K562 (cell line): ENCODE measurements at regions not wholly inside any gene's neighbourhood (a gene's known extent, or its start where the extent isn't known, plus 50 kb on each side); places are given as distances from the start of the nearest gene placed in this dataset.

Experiments
- ATAC-seq: fragments of 200-7000 bp; cut with Tn5 transposase; 3 replicates; pipeline ENCODE4 v1.9.1; 2020; ENCODE audit warnings: moderate library complexity
- BruUV-seq: library from RNA; stranded (reverse); fragments of 400-500 nt; replicated peaks from 2 replicates; lab custom pipeline; 2021; lab: Mats Ljungman, UMichigan
- CTCF ChIA-PET: fragments of 300-600 bp; formaldehyde crosslinking; extraction: SDS; loops from one replicate; lab custom pipeline; 2021; ENCODE audit warnings: low intra/inter-chr PET ratio; lab: Yijun Ruan, JAX
- POLR2A ChIA-PET: fragments of 300-600, 350-650 bp; sonication (Branson Sonifier 250); formaldehyde crosslinking; extraction: SDS; loops from one replicate; lab custom pipeline; 2021; ENCODE audit warnings: antibody characterized with exemption, inconsistent platforms; lab: Yijun Ruan, JAX
- DNase-seq, 4 experiments: peaks; one replicate each; pipeline versions ENCODE4 v3.0.0 to v3.0.0-alpha.2; 2011 to 2018; ENCODE audit warnings: low spot score in 3 of 4, mixed read lengths in 3 of 4; ENCODE audit errors: extremely low read depth in 1 of 4
- FAIRE-seq: peaks from 2 replicates; lab custom pipeline; 2011; peaks lifted over from hg19 to GRCh38; lab: Jason Lieb, UNC
- H2AFZ ChIP-seq: 2 replicates; pipeline ENCODE4 v1.6.0; 2011; ENCODE audit warnings: low read depth, low read length, control low read depth, inconsistent platforms
- H3K27ac ChIP-seq: fragments of 200-600 bp; 3 replicates; pipeline ENCODE4 v1.8.0; 2011; ENCODE audit warnings: low read depth, mild to moderate bottlenecking, control low read depth, inconsistent platforms, low read length, moderate library complexity, mixed read lengths; ENCODE audit errors: extremely low read depth
- H3K27me3 ChIP-seq, 2 experiments: fragments of 300-600 bp in 1 of 2; 2 replicates in 1 of 2; 3 replicates in 1 of 2; pipeline versions ENCODE4 v1.6.0 to v1.8.0; 2011; ENCODE audit warnings: inconsistent platforms in 2 of 2, low read length in 2 of 2, mild to moderate bottlenecking in 1 of 2, mixed read lengths in 1 of 2, moderate library complexity in 1 of 2; ENCODE audit not compliant: control insufficient read depth in 2 of 2, insufficient read depth in 2 of 2
- H3K36me3 ChIP-seq: fragments of 300-600 bp; 3 replicates; pipeline ENCODE4 v1.8.0; 2011; ENCODE audit warnings: mild to moderate bottlenecking, low read length, inconsistent platforms; ENCODE audit not compliant: control insufficient read depth, insufficient read depth
- H3K4me1 ChIP-seq, 2 experiments: fragments of 200-600 bp in 1 of 2; replicated peaks in 1 of 2; 2 replicates in 1 of 2; 3 replicates in 1 of 2; pipeline versions ENCODE4 v1.5.1 to v1.8.0; 2011; ENCODE audit warnings: inconsistent platforms in 2 of 2, low read length in 2 of 2, mild to moderate bottlenecking in 1 of 2, mixed read lengths in 1 of 2, moderate library complexity in 1 of 2; ENCODE audit not compliant: control insufficient read depth in 2 of 2, insufficient read depth in 2 of 2
- H3K4me2 ChIP-seq: 2 replicates; pipeline ENCODE4 v1.6.1; 2011; ENCODE audit warnings: low read length, control low read depth, inconsistent platforms, mixed read lengths; ENCODE audit not compliant: insufficient read depth
- H3K4me3 ChIP-seq: fragments of 200-600 bp; sonication (generic), shearing (Covaris generic); 2 replicates; pipeline ENCODE4 v1.5.1; 2016; ENCODE audit warnings: control low read depth, inconsistent platforms
- H3K79me2 ChIP-seq: fragments of 200-600 bp; 3 replicates; pipeline ENCODE4 v1.8.0; 2011; ENCODE audit warnings: low read length, inconsistent platforms; ENCODE audit not compliant: control insufficient read depth, insufficient read depth
- H3K9ac ChIP-seq, 2 experiments: 2 replicates each; pipeline versions ENCODE4 v1.6.0 to v1.6.1; 2011; ENCODE audit warnings: low read depth in 2 of 2, low read length in 2 of 2, control low read depth in 1 of 2, inconsistent platforms in 1 of 2, mild to moderate bottlenecking in 1 of 2, mixed read lengths in 1 of 2; ENCODE audit not compliant: insufficient read depth in 1 of 2
- H3K9me1 ChIP-seq: one replicate; pipeline ENCODE4 v1.6.0; 2011; ENCODE audit warnings: inconsistent platforms, mild to moderate bottlenecking, low read length, moderate library complexity; ENCODE audit not compliant: control insufficient read depth, insufficient read depth
- H3K9me3 ChIP-seq: replicated peaks from 2 replicates; pipeline ENCODE4 v1.5.1; 2011; ENCODE audit warnings: low read depth, low read length, inconsistent platforms; ENCODE audit not compliant: control insufficient read depth, insufficient read depth
- H4K20me1 ChIP-seq: replicated peaks from 2 replicates; pipeline ENCODE4 v1.6.1; 2011; ENCODE audit warnings: low read length, inconsistent platforms, mixed read lengths; ENCODE audit not compliant: control insufficient read depth, insufficient read depth
- ADNP ChIP-seq: fragments of 200-800 bp; sonication (Bioruptor generic); IDR thresholded peaks from 2 replicates; pipeline ENCODE4 v1.6.1; 2016; ENCODE audit warnings: missing genetic modification characterization, missing compliant biosample characterization
- ARNT ChIP-seq, 2 experiments: fragments of 450-650 bp; IDR thresholded peaks; 2 replicates each; pipeline ENCODE4 v1.6.1; 2016; ENCODE audit warnings: mild to moderate bottlenecking in 1 of 2
- ATF7 ChIP-seq: fragments of 450-650 bp; IDR thresholded peaks from 2 replicates; pipeline ENCODE4 v1.7.1; 2014; ENCODE audit warnings: mild to moderate bottlenecking, moderate library complexity
- RBM39 ChIP-seq: fragments of 200-400 bp; formaldehyde crosslinking; optimal IDR thresholded peaks from 2 replicates; pipeline ENCODE3; 2018; ENCODE audit warnings: low read depth, low read length
- SOX6 ChIP-seq: fragments of 450-650 bp; IDR thresholded peaks from 2 replicates; pipeline ENCODE4 v1.6.1; 2014; ENCODE audit warnings: mild to moderate bottlenecking
- SPI1 ChIP-seq: IDR thresholded peaks from 2 replicates; pipeline ENCODE4 v1.6.1; 2011; ENCODE audit warnings: low read depth, low read length, control low read depth, borderline replicate concordance
- TAL1 ChIP-seq: fragments of 450-650 bp; IDR thresholded peaks from 2 replicates; pipeline ENCODE4 v1.6.1; 2016; ENCODE audit warnings: mild to moderate bottlenecking
- TCF3 ChIP-seq: sonication (generic); formaldehyde crosslinking; IDR thresholded peaks from 2 replicates; pipeline ENCODE4 v1.4.0; 2020; ENCODE audit warnings: mild to moderate bottlenecking, missing genetic modification reagents
- ZNF79 ChIP-seq: fragments of 250-450 bp; sonication (Bioruptor Pico); IDR thresholded peaks from 2 replicates; pipeline ENCODE4 v1.4.0; 2020; ENCODE audit warnings: low read depth, mild to moderate bottlenecking, moderate library complexity
- WGBS: fragments of 100-300 bp; shearing (Covaris generic); methylation state at CpG from one replicate; pipeline ENCODE4 v1.1.6; 2016; ENCODE audit warnings: low coverage, mixed read lengths; ENCODE audit not compliant: insufficient coverage; ENCODE audit errors: missing lambda C conversion rate; 5-methylcytosine and 5-hydroxymethylcytosine counted together
- in situ Hi-C: fragments of 300-500 bp; cut with MboI; formaldehyde crosslinking; loops from 4 replicates; pipeline ENCODE4 v1.15.0; 2018; ENCODE audit warnings: inconsistent platforms, mixed read lengths
- intact Hi-C: fragments of 100-400 bp; cut with micrococcal nuclease; formaldehyde crosslinking; loops from 2 replicates; pipeline ENCODE4 v1.14.2; 2022
- TF ChIP-seq, protein P1 (sequence below): fragments of 250-450 bp; sonication (Bioruptor Pico); IDR thresholded peaks from 2 replicates; pipeline ENCODE4 v1.4.0; 2020; ENCODE audit warnings: mild to moderate bottlenecking, moderate library complexity
- TF ChIP-seq, protein P2 (sequence below): fragments of 250-450 bp; sonication (Bioruptor Pico); IDR thresholded peaks from 2 replicates; pipeline ENCODE4 v1.4.0; 2020; ENCODE audit warnings: borderline replicate concordance
- TF ChIP-seq, protein P3 (sequence below): fragments of 250-450 bp; sonication (Bioruptor Pico); IDR thresholded peaks from 2 replicates; pipeline ENCODE4 v1.5.0; 2021; ENCODE audit warnings: mild to moderate bottlenecking, borderline replicate concordance
- TF ChIP-seq, protein P4 (sequence below): IDR thresholded peaks from 2 replicates; pipeline ENCODE4 v1.6.1; 2014; ENCODE audit warnings: antibody characterized with exemption
- TF ChIP-seq, protein P5 (sequence below), 2 experiments: fragments of 450-650 bp in 1 of 2; sonication (generic) in 1 of 2; formaldehyde crosslinking in 1 of 2; IDR thresholded peaks in 1 of 2; conservative IDR thresholded peaks in 1 of 2; 2 replicates each; pipeline versions ENCODE4 v1.6.1 to v1.8.1; 2016 to 2023; ENCODE audit warnings: mild to moderate bottlenecking in 2 of 2, moderate library complexity in 2 of 2, inconsistent platforms in 1 of 2, missing genetic modification reagents in 1 of 2

DNA sequence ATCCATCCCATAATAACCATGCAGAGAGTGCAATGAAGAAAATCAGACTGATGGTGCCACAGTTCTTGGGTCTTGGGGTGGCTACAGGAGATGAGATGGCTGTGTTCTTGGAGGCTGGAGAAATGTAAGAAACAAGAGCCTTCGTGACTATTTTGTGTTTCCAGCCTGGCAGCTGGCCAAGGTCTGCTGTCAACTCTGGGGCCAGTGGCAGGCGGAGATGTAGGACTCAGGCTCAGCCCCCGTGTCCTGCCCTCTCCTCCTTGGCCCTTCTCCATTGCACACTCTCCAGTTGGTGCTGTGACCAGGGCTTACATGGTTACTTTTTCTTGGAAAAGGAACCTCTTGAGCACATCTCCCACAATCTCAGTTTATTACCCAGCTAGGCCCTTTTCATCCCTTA is 235.4 kb downstream of the DMRT2 start:
- H3K4me2 ChIP-seq: no peak overlapping the region
- FAIRE-seq (no peak), ATAC-seq (no peak), DNase-seq (no peak)
- no peaks in the 10 kb centered on the region for H3K9me1 ChIP-seq
- H3K4me1 ChIP-seq: no peaks in the 10 kb centered on the region
- no peak overlapping the region for H2AFZ ChIP-seq
- in situ Hi-C loops (no loop called here), intact Hi-C loops (no loop called here)
- WGBS: 0% methylated on average over 3 of the region's 3 CpGs
- no peaks in the 10 kb centered on the region for H3K27me3 ChIP-seq
- H3K36me3 ChIP-seq: no peaks in the 10 kb centered on the region
- no peaks in the 10 kb centered on the region for H3K79me2 ChIP-seq
- H3K9ac ChIP-seq: no peak overlapping the region
- BruUV-seq: no TSS peak
- no peaks in the 10 kb centered on the region for H3K9me3 ChIP-seq
- no peaks in the 10 kb centered on the region for H4K20me1 ChIP-seq
- no peak overlapping the region for H3K27ac ChIP-seq
- ChIA-PET POLR2A (no interaction called here), CTCF (no interaction called here)
- no peak overlapping the region for H3K4me3 ChIP-seq
- no peak for TF ChIP-seq TCF3 (CRISPR knock-in tag)
- TF ChIP-seq ARNT (IDR thresholded peaks at IDR 0.05): no peak
- no peak for TF ChIP-seq ATF7
- TF ChIP-seq RBM39: no peak
- no peak for TF ChIP-seq ZNF79
- no peak for TF ChIP-seq SOX6
- TF ChIP-seq, protein P1, sequence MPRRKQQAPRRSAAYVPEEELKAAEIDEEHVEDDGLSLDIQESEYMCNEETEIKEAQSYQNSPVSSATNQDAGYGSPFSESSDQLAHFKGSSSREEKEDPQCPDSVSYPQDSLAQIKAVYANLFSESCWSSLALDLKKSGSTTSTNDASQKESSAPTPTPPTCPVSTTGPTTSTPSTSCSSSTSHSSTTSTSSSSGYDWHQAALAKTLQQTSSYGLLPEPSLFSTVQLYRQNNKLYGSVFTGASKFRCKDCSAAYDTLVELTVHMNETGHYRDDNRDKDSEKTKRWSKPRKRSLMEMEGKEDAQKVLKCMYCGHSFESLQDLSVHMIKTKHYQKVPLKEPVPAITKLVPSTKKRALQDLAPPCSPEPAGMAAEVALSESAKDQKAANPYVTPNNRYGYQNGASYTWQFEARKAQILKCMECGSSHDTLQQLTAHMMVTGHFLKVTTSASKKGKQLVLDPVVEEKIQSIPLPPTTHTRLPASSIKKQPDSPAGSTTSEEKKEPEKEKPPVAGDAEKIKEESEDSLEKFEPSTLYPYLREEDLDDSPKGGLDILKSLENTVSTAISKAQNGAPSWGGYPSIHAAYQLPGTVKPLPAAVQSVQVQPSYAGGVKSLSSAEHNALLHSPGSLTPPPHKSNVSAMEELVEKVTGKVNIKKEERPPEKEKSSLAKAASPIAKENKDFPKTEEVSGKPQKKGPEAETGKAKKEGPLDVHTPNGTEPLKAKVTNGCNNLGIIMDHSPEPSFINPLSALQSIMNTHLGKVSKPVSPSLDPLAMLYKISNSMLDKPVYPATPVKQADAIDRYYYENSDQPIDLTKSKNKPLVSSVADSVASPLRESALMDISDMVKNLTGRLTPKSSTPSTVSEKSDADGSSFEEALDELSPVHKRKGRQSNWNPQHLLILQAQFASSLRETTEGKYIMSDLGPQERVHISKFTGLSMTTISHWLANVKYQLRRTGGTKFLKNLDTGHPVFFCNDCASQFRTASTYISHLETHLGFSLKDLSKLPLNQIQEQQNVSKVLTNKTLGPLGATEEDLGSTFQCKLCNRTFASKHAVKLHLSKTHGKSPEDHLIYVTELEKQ: no peak
- TF ChIP-seq TAL1: no peak
- TF ChIP-seq, protein P2, sequence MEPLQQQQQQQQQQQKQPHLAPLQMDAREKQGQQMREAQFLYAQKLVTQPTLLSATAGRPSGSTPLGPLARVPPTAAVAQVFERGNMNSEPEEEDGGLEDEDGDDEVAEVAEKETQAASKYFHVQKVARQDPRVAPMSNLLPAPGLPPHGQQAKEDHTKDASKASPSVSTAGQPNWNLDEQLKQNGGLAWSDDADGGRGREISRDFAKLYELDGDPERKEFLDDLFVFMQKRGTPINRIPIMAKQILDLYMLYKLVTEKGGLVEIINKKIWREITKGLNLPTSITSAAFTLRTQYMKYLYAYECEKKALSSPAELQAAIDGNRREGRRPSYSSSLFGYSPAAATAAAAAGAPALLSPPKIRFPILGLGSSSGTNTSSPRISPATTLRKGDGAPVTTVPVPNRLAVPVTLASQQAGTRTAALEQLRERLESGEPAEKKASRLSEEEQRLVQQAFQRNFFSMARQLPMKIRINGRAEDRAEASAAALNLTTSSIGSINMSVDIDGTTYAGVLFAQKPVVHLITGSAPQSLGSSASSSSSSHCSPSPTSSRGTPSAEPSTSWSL (CRISPR knock-in tag): no peak
- no peak for TF ChIP-seq SPI1
- TF ChIP-seq, protein P3, sequence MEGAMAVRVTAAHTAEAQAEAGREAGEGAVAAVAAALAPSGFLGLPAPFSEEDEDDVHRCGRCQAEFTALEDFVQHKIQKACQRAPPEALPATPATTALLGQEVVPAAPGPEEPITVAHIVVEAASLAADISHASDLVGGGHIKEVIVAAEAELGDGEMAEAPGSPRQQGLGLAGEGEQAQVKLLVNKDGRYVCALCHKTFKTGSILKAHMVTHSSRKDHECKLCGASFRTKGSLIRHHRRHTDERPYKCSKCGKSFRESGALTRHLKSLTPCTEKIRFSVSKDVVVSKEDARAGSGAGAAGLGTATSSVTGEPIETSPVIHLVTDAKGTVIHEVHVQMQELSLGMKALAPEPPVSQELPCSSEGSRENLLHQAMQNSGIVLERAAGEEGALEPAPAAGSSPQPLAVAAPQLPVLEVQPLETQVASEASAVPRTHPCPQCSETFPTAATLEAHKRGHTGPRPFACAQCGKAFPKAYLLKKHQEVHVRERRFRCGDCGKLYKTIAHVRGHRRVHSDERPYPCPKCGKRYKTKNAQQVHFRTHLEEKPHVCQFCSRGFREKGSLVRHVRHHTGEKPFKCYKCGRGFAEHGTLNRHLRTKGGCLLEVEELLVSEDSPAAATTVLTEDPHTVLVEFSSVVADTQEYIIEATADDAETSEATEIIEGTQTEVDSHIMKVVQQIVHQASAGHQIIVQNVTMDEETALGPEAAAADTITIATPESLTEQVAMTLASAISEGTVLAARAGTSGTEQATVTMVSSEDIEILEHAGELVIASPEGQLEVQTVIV (CRISPR knock-in tag): no peak
- TF ChIP-seq, protein P4, sequence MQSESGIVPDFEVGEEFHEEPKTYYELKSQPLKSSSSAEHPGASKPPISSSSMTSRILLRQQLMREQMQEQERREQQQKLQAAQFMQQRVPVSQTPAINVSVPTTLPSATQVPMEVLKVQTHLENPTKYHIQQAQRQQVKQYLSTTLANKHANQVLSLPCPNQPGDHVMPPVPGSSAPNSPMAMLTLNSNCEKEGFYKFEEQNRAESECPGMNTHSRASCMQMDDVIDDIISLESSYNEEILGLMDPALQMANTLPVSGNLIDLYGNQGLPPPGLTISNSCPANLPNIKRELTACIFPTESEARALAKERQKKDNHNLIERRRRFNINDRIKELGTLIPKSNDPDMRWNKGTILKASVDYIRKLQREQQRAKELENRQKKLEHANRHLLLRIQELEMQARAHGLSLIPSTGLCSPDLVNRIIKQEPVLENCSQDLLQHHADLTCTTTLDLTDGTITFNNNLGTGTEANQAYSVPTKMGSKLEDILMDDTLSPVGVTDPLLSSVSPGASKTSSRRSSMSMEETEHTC: no peak
- TF ChIP-seq ADNP (tag): no peak
- TF ChIP-seq, protein P5, sequence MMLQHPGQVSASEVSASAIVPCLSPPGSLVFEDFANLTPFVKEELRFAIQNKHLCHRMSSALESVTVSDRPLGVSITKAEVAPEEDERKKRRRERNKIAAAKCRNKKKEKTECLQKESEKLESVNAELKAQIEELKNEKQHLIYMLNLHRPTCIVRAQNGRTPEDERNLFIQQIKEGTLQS (IDR thresholded peaks at IDR 0.05): no peak
- TF ChIP-seq, protein P5 (CRISPR knock-in tag; conservative IDR thresholded peaks at IDR 0.05): no peak
